GM12872 (cell line): ENCODE measurements at regions not wholly inside any gene's neighbourhood (a gene's known extent, or its start where the extent isn't known, plus 50 kb on each side); places are given as distances from the start of the nearest gene placed in this dataset.

Experiments
- TF ChIP-seq, protein P1 (sequence below): IDR thresholded peaks from 3 replicates; pipeline ENCODE4 v1.5.1; 2011; ENCODE audit warnings: low read depth, mild to moderate bottlenecking, low read length, moderate library complexity; ENCODE audit not compliant: insufficient read depth

DNA sequence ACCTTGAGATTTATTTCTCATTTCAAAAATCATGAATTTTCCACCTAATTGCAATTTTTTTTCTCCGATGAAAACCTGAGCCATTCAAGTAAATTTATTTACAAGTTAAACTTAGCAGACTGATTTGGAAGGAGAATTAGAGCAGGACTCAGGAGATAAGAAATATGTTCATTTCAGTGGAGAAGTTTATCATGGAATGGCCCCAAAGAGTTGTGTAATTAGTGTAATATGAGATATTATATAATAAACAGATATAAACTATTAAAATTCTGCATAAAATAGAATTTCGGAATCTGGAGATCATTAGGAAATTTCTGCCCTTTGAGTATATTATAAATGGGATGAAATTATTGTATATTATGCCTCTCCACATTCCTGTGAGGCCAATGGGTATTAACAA lies 596.8 kb downstream of the QKI start:
- TF ChIP-seq, protein P1, sequence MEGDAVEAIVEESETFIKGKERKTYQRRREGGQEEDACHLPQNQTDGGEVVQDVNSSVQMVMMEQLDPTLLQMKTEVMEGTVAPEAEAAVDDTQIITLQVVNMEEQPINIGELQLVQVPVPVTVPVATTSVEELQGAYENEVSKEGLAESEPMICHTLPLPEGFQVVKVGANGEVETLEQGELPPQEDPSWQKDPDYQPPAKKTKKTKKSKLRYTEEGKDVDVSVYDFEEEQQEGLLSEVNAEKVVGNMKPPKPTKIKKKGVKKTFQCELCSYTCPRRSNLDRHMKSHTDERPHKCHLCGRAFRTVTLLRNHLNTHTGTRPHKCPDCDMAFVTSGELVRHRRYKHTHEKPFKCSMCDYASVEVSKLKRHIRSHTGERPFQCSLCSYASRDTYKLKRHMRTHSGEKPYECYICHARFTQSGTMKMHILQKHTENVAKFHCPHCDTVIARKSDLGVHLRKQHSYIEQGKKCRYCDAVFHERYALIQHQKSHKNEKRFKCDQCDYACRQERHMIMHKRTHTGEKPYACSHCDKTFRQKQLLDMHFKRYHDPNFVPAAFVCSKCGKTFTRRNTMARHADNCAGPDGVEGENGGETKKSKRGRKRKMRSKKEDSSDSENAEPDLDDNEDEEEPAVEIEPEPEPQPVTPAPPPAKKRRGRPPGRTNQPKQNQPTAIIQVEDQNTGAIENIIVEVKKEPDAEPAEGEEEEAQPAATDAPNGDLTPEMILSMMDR, result no peak

DNA sequence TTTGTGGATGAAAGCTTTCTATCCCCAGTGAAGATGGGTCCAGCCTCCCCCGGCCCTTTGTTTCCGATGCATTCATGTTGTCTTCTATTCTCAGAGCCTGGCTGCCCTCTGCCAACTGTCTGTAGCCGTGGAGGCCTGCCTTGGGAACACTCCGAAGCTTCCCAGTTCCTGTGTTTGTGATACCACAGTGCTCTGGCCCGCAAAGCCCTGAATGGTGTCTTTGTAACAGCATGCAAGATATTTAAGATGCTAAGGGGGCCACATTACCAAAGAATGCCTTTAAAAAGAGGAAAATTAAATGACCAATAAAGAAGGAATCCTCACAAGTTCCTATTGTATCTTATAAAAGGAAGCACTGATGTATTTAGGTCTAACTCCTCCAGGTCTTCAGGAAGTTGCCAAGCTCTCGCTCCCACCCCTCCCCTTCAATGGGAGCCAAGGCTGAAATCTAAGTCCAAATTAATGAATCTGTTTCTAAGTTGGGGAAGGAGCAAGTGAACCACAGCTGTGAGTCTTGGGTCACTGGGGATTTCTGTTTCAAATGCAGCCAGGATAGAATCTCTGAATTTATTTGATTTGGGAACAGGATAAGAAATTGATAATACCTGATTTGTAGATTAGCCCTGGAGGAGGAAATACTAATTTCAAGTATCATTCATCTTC lies 596.1 kb downstream of the QKI start:
- TF ChIP-seq, protein P1, result no peak

DNA sequence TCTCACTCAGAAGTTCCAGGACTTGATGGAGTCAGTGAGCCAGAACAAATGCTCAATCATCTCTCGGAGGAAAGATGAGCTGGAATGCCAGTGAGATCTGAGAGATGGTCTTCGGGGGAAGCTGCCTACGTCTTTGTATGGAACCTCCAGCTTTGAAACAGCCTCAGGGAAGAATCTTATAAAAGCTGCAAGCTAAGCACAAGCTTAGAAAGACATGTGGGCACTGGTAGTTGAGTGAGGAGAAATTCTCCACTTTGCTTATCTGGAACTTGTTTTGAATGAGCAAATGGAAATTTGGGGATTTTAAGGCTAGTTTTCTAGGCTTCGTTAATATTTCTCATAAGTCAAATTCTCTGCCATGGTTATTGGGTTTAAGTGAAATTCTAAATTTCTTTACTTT lies 594.4 kb downstream of the QKI start:
- TF ChIP-seq, protein P1, result no peak

DNA sequence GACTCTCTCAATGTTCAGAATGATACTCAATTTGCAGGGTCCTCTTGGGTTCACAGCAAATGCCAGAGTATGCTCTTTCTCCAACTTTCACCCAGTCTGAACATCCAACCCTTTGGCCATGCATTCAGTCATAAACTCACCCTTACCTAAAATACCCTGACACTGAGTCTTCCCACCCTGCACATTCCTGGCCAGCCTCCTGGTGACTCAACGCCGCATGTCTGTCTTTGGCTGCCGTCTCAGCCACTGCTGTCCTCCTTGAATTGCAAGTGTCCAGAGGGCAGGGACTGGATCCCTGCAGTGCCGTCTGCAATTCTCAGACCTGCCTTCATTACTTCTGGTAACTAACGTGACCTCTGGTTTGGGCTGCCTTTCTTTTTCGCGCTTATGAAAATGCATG lies 593.4 kb downstream of the QKI start:
- TF ChIP-seq, protein P1, result no peak

DNA sequence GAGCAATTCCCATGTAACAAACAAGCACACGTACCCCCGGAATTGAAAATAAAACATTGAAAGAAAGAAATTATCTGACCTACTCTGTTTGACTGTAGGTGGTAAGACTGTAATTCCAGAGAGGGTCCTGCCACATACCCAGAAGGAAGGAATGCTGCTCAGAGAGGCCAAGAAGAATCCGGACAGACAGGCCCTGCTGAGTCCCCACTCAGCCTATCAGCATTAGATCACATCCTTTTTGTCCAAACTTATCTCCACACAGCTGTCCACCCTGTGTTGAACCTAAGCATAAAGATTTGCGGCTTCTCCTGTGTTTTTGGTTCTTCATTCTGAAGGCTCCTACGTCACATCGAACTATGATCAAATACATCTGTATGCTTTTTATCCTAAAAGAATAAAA lies 591.9 kb downstream of the QKI start:
- TF ChIP-seq, protein P1, result no peak

DNA sequence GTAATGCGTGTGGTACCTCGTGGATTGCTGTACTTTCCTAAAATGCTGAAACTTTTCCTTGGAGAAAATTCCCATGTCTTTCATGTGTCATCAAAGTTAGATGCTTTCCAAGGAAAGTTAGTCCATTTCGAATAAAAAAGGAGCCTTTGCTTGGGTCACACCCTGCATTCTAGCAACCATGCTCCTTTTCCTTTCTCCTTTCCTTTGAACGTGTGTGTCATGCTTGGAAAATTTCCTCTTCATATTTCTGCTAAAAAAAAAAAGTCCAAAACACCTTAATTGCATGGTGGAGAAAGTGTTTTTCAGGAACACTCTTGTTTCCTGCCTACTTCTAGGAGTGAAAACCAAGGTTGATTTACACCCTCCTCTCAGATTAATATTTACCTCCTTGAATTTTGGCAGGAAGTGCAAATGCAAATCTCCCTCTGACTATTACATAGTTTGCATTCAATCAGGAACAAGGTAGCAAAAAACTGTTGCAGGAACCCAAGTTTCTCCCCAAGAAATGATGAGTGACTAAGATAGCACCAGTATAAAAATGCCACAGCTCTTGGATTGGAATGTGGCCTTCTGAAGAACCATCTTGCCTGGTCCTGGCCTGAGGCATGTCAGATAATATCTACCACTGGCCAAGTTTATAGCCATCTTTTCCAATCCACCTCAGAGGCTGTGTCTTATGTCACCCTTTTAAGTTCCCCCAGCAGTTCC lies 590.6 kb downstream of the QKI start:
- TF ChIP-seq, protein P1, result no peak

DNA sequence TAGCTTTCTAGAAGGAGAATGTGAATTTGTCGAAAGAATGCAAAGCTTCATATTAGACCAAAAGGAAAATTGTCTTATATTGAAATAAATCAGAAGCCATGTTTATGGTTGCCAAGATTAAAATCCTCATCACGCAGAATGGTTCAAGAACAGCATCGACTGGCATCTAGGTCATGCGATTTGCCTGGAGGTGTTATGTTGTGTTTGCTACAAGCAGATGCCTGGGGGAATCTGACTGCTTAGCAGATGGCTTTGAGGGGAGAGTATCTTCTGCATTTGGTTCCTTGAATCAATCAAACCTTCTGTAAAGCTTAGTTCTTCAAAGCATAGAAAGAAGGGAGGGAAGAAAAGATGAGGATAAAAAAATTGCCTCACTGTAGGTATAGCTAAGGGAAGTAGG lies 585.8 kb downstream of the QKI start:
- TF ChIP-seq, protein P1, result no peak
